ENCODE measurements at regions not wholly inside any gene's neighbourhood (a gene's known extent, or its start where the extent isn't known, plus 50 kb on each side); places are given as distances from the start of the nearest gene placed in this dataset.
A peak's percentile ranks its signal among the peaks of the same experiment; 100 is the strongest.

DNA sequence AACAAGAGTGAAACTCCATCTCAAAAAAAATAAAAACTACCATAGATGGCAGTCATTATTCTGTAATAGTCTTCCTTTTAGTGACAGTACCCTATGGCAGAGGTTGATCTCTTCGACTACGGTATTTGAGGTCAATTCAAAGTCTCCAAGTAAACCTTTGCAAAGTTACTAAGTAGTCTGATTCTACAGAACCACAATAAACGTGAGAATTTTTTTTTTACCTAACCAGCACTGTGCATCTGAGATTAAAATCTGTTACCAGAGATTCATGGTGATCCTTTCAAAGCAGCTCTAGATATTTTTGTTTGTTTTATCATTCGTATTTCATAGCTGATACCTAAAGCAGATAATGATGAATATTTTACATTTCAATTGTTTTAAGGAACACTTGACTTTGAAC lies 86.6 kb upstream of the CHD2 start:
- TF ChIP-seq, protein P1, sequence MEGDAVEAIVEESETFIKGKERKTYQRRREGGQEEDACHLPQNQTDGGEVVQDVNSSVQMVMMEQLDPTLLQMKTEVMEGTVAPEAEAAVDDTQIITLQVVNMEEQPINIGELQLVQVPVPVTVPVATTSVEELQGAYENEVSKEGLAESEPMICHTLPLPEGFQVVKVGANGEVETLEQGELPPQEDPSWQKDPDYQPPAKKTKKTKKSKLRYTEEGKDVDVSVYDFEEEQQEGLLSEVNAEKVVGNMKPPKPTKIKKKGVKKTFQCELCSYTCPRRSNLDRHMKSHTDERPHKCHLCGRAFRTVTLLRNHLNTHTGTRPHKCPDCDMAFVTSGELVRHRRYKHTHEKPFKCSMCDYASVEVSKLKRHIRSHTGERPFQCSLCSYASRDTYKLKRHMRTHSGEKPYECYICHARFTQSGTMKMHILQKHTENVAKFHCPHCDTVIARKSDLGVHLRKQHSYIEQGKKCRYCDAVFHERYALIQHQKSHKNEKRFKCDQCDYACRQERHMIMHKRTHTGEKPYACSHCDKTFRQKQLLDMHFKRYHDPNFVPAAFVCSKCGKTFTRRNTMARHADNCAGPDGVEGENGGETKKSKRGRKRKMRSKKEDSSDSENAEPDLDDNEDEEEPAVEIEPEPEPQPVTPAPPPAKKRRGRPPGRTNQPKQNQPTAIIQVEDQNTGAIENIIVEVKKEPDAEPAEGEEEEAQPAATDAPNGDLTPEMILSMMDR (IDR thresholded peaks at IDR 0.05; ENCODE audit: extremely low read depth, missing control alignments): no peak
- no peak for DNase-seq (ENCODE audit: low spot score)

DNA sequence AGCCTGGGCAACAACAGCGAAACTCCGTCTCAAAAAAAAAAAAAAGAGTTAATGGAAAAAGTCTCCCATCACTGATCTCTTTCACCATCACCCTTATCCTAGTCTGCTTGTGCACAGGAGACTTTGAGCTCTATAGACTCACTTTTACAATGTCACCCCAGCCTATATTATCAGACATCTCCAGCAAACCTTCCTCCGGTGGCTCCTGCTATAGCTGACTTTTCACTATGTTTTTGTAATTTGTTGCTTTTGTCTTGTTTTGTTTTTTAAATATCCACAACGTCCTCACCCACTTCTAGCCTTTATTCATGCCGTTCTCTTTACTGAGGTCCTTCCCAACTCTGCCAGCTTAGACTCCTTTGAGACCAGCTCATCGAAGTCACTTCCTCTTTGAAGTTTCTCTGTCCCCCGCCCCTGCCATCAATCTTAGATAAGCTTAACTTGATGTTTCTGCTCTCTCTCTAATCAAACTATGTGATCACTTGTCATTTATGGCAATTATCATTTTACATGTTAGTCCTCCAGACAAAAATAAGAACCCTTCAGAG lies 82.7 kb upstream of the CHD2 start:
- TF ChIP-seq, protein P1 (IDR thresholded peaks at IDR 0.05; ENCODE audit: extremely low read depth, missing control alignments): no peak
- no peak for DNase-seq (ENCODE audit: low spot score)

- TF ChIP-seq, protein P1 (IDR thresholded peaks at IDR 0.05; ENCODE audit: extremely low read depth, missing control alignments): no peak
- DNase-seq (ENCODE audit: low spot score): no peak
Measured at GRCh38 chr15:92818651-92819277, 81.4 kb upstream of the CHD2 start.

- no peak for DNase-seq (ENCODE audit: low spot score)
- TF ChIP-seq, protein P1 (IDR thresholded peaks at IDR 0.05; ENCODE audit: extremely low read depth, missing control alignments): no peak
Measured at GRCh38 chr15:92819278-92820235, 80.6 kb upstream of the CHD2 start.

GRCh38 chr15:92820236-92821021 lies 79.7 kb upstream of the CHD2 start:
- DNase-seq (ENCODE audit: low spot score): peak; percentile 89

DNA sequence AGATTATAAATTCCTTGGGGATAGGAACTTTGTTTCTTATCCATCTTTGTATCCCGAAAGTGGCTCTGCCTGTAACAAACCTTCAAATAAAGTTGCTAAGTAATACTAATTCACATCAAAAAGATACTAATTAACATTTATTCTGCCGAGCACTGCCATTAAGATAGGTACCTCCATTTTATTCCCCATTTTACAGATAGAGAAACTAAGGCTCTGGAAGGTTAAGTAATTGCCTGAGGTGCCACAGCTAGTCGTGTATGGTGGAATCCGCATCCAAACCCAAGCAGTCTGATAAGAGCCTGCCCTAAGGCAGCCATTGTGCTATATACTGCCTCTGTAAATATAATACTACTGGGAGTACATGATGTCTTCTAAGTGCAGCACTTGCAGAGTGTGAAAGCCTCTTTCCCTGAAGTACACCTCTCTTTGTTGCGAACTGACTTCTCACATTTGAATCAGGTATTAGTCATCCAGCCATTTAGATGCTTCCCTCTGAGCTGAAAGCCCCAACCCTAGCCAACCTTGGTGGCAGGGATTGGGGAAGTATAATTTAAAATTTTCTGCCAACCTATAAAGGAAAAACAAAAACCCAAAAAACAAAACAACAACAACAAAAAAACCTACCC lies 78.5 kb upstream of the CHD2 start:
- DNase-seq (ENCODE audit: low spot score): no peak

More at GRCh38 chr15:92820236-92821021, 79.7 kb upstream of the CHD2 start:
- TF ChIP-seq, protein P1 (IDR thresholded peaks at IDR 0.05; ENCODE audit: extremely low read depth, missing control alignments): no peak

More for the DNA sequence above, 78.5 kb upstream of the CHD2 start:
- TF ChIP-seq, protein P1 (IDR thresholded peaks at IDR 0.05; ENCODE audit: extremely low read depth, missing control alignments): no peak

Data from GM20000 (cell line).